Kidney capillary endothelial cell (primary cell): ENCODE measurements at regions not wholly inside any gene's neighbourhood (a gene's known extent, or its start where the extent isn't known, plus 50 kb on each side); places are given as distances from the start of the nearest gene placed in this dataset.

Experiments
- DNase-seq: peaks from one replicate; pipeline ENCODE4 v3.0.0-alpha.2; 2018; ENCODE audit warnings: low spot score

DNA sequence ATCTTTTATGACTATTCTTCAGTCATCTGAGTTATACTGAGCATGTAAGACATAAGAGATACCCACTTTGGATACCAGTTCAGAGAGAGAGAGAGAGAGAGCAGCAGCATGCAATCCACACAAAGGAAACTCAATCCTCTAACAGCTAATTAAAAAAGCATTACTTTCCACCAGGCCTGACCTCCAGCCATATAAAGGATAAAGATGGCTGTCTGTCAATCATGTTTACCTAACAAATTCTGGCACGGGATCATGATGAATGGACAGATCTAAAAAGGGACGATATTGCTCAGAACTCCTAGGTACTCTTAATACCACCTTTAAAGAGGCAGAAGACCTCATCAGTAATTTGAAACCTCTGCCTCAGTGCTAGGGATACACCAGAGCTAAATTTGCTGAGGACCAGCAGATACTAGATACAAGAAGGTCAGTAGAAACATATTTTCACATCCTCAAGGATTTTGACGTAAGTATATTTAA lies 159.2 kb downstream of the RPS12 start:
- DNase-seq, result no peak

DNA sequence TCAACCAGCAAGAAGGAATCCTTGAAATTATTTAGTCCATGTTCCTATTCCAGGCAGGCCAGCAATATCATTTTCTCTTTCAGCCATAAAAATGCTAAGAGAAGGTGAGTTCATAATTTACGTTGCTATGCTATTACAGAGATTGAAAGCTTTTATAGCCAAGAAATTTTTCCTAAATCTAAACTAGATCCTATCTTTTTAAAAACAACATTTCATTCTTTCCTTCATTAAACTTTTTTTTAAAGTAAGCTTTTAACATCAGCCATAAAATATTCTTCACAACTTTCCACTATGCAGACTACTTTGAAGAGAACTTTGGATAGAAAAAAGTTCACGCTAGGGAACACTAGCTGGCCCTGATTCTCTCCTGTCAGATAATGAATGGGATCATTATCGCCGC lies 159.8 kb downstream of the RPS12 start:
- DNase-seq, result no peak

DNA sequence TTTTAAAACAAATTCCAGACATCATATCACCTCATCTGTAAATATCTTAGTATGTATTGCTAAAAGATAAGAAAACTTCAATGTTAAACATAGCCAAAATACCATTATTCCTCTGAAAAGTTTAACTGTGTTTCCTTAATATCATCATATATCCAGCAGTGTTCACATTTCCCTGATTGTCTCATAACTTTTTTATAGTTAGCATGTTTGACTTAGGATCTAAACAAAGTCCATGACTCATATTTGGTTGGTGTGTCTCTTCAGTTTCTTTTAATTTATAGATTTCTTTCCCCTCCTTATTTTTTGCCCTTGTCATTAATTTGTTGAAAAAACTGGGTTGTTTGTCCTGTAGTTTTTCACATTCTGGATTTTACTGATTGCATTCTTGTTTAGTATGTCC lies 163.0 kb downstream of the RPS12 start:
- DNase-seq, result no peak

- DNase-seq, result no peak
Observed at GRCh38 chr6:132978685-132979084, 164.3 kb downstream of the RPS12 start.

DNA sequence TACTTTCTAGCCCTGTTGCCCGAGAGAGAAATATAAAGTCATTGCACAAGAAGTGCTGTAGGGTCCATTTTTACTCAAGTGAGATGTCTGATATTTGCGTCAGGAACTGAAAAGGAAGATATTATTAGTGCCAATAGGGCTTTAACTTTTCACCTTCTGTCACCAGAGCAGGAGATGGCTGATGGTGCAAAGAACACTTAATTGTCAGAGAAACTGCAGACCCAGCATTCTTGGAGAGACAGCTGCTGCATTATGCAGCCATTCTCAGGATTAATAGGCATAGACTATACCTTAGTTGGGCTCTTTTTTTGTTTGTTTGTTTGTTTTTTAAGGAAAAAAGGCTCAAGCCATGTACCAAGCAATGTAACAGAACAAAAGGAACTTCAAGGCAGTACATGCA lies 179.4 kb downstream of the RPS12 start:
- DNase-seq, result no peak

GRCh38 chr6:132995009-132995408 lies 180.6 kb downstream of the RPS12 start:
- no peak for DNase-seq

- no peak for DNase-seq
Observed at GRCh38 chr6:132995432-132995831, 181.1 kb downstream of the RPS12 start.

GRCh38 chr6:132998418-132998817 lies 184.0 kb downstream of the RPS12 start:
- DNase-seq, result no peak

- no peak for DNase-seq
Observed at GRCh38 chr6:133001040-133001565, 186.7 kb downstream of the RPS12 start.

DNA sequence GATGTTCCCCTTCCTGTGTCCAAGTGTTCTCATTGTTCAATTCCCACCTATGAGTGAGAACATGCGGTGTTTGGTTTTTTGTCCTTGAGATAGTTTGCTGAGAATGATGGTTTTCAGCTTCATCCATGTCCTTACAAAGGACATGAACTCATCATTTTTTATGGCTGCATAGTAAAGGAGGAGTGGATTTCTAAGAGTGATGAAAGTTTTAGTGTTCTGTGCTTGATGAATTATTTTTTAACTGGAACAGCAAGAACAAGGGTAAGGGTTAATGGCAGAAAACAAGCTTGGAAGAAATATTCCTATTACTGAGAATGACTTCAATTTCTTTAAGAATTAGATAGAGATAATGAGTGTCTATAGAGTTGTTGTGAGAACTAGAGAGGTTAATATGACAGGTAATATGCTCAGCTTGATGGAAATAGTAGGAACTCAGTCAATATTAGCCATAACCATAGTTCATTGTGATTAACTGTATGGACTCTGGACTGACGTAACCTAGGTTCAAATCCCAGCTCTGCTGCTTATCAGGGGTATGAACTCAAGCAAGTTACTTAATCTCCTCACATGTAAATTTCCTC lies 190.0 kb downstream of the RPS12 start:
- no peak for DNase-seq

DNA sequence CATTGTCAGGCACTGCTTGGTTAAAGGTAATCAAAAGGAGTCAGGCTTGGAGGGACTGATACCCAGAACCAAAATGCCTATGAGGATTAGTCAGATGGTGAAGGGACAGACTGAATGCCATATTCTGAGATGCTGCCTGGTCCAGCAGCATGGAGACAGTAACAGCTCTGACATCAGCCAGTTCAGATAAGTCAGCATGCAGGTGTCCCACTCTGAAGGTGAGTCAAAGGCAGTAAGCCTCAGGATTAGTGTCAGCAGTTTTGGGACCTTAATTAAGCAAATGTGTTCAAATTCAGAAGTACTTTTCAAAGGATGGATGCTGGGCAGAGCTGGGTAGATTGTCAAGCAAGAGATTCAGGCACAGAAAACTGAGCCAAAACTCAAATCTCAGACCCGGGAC lies 198.4 kb downstream of the RPS12 start:
- no peak for DNase-seq

DNA sequence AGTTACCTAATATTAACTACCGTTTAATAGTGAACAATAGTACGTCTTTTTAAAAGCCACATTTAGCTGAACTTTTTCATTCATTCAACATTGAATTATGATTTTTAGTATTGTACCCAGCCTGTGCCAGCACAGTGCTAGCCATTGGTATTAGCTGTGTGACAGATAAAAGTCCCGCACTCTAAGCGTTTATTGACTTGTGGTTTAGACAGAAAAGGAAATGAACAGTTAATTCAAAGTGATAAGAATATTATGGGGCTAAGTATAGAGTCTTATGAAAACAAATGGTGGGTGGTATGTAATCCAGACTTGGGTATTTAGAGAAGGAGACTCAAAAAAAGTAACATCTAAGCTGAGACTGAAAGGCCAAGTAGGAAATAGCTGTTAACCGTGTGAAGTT lies 202.3 kb downstream of the RPS12 start:
- no peak for DNase-seq

DNA sequence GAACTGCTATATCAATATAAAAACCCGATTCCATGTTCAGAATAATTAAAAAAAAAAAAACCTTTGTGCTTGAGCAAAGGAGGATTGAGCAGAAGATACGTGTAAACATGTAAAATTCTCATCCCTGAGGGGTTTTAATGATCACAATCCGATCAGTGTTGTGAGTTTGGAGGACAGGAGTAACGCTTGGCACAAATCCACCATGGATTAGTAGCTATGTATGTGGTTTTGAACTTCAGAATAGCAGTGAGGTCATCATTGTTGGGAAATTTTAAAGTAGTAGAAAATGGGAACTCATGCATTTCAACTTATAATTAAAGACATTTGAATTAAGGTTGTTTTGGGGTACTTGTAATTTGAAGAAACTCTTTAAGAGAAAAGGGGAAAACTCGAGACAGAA lies 203.2 kb downstream of the RPS12 start:
- DNase-seq, result no peak

- DNase-seq, result no peak
Observed at GRCh38 chr6:133026705-133027104, 212.3 kb downstream of the RPS12 start.

DNA sequence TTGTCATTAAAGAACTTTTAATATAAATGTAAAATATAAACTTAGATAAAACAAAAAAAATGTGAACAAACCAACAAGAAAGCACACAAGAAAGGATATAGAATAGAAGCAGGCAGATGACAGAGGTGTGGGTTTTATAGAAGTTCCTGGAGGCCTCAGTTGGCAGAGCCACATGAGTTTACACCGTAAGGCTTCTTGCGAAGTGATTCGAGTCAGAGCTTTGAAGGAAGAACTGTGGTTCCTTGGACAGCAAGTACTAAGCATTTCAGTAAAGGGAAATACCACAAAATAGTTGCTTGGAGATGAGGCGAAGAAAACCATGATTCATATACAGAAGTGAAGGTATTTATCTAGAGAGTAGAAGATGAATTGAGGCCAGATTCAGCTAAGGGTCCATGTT lies 207.9 kb upstream of the EYA4 start:
- no peak for DNase-seq

DNA sequence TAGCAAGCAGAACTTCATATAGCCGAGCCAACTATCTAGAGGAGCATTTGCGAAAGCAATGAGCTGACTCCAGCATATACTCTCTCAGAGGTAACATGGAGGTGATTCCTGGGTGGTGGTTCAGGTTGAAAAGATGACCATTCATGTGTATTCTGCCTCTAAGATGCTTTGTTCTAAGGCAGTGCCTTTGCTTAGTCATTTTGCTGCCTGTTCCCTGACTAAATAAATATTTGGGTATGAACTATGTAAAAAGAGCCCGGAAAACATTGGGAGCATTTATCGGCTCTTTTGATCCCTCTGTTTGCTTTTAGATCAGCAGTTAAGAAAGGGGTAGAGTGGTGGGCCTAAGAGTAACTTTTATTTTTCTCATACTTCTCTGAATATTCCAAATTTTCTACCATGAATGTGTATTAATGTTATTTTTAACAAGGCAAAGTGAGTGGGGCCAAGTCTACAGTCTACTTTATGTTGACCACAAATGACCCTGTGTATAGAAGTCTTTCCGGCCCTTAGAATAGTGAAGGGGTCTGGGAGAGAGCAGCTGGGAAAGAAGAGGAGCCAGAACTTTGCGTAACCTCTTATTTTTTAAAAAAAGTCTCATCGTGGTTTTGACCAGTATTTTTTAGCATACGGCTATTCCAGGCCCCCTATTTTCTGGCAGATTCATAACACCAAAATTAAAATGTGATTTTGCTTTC lies 206.5 kb upstream of the EYA4 start:
- DNase-seq, result no peak

DNA sequence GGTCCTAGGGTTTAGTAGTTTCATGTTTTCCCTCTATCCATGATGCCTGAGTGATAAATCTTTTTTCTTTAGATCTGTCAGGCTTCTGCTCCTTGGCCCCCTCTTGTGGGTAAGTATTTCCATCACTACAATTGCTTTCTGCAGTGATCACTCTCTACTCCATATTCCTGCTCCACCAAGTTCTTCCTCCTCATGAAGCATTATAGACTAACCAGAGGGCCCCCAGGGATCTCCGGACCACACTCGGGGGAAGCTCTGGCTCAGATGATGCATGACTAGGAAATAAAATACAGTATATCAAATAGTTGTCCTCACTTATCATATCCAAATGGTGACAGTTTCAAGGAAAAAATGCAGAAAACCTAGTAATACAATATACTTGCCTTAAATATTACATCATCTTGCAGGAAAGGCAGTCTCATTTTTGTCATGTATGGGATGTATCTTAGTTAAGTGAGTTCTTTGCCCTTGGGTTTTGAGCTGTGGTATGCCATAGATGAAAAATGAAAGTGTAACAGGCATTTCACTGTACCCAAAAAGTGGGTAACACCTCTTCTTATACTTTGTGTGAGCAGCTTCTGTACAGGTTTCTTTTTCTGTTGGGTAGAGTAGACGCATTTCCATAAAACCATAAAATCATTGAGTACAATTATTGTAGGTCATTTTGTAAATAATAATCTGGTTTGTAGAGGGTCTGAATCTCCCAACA lies 200.9 kb upstream of the EYA4 start:
- peak; percentile 3 for DNase-seq

DNA sequence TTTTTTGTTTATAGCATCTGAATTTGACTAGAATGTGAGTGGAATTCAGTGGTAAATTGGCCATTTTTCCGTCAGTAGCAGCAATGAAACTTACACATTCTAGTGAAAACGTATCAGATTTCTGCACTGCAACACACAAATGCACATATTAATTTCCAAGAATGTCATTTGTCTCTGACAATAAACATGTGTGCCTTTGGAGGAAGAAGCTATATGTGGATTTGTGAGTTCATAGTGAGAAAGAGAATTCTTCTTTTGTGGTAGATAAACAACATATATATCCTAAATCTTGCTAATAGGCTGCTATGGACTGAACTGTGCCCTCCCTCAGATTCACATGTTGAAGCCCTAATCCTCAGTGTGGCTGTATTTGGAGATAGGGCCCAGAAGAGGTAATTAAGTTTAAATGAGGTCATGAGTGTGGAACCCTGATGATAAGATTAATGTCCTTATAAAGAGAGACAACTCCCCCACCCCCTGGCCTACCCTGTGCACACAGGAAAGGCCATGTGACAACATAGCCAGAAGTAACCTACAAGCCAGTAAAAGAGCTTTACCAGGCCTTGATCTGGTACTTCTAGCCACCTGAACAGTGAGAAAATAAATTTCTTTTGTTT lies 200.2 kb upstream of the EYA4 start:
- no peak for DNase-seq

GRCh38 chr6:133042550-133043120 lies 198.5 kb upstream of the EYA4 start:
- DNase-seq, result no peak

- DNase-seq, result no peak
Observed at GRCh38 chr6:133046576-133046975, 194.6 kb upstream of the EYA4 start.

- DNase-seq, result no peak
Observed at GRCh38 chr6:133047065-133047665, 194.0 kb upstream of the EYA4 start.

- no peak for DNase-seq
Observed at GRCh38 chr6:133047706-133048105, 193.5 kb upstream of the EYA4 start.
